ENCODE measurements at regions not wholly inside any gene's neighbourhood (a gene's known extent, or its start where the extent isn't known, plus 50 kb on each side); places are given as distances from the start of the nearest gene placed in this dataset.

DNA sequence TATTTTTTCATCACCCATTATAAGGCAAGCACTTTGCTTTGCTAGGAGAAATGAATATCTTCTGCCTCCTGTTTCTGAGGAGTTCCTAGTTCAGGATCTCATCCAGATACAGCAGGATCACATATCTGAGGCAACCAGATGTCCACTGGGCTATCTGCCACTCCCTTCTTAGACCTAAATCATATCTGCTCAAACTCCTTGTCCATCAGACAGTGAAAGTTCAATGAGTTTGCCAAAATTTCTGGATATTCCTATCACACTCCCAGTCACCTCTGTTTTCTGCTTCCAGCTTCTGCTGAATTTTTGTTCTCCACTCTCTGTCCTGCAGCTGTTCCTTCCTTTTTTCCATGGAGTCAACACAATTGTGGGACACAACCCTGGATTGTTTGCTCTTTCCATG, 54.2 kb upstream of the BASP1 start:
- Mint-ChIP-seq H3K36me3 (ENCODE audit: low read depth) (no peaks in the 10 kb centered on the region), H3K27me3 (no peaks in the 10 kb centered on the region)
- intact Hi-C loops (cut with micrococcal nuclease): no loop called here

DNA sequence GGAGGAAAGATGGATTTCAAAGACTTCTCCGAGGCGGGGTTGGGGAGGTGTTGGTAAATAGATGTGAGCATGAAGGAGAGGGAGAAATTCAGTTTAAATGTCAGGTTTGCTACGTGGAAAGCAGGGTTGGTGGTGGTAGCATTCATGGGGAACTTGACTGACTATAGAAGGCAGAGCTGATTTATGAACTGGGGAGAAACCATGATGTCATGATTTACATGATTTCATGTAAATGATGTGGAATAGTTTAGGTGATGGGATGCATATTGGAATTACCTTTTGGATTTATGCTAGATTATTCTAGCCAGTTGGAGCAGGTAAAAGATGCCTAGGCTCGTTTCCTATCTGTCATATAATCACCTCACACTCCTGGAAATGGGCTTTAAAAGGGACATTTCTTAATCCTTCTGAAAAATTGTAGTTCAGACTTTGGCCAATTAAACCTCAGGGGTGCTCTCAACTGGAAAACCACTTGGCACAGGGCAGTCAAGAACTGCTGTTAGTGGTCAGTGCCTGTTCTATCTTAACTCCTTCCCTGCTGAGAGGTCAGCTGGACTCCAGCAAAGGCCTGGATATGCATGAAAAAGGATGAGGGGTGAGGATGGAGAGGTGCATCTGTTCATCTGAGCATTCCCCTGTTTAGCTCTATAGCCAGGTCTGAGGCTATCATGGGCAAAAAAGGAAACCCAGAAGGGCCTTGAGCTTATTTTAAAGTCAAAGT, 50.1 kb upstream of the BASP1 start:
- Mint-ChIP-seq H3K4me1 (no peaks in the 10 kb centered on the region), H3K9me3 (no peaks in the 10 kb centered on the region), H3K27me3 (no peaks in the 10 kb centered on the region), H3K4me3 (no peak overlapping the region), H3K27ac (no peak overlapping the region), H3K36me3 (ENCODE audit: low read depth) (no peaks in the 10 kb centered on the region)
- intact Hi-C loops (cut with micrococcal nuclease): no loop called here
- no peak for DNase-seq

More for the DNA sequence above, 54.2 kb upstream of the BASP1 start:
- no peaks in the 10 kb centered on the region for H3K9me3 Mint-ChIP-seq
- H3K4me3 Mint-ChIP-seq: no peak overlapping the region
- DNase-seq: no peak
- no peak overlapping the region for H3K27ac Mint-ChIP-seq
- H3K4me1 Mint-ChIP-seq: no peaks in the 10 kb centered on the region

Data from activated CD4-positive, alpha-beta T cell treated with anti-CD3 and anti-CD28 coated beads, Interleukin-2, amount 10 ng/mL, durations not matched to agents 24 days and 14 days (primary cell).